ENCODE measurements at regions not wholly inside any gene's neighbourhood (a gene's known extent, or its start where the extent isn't known, plus 50 kb on each side); places are given as distances from the start of the nearest gene placed in this dataset.

- TF ChIP-seq EZH2 (IDR thresholded peaks at IDR 0.05; ENCODE audit: insufficient read depth, poor library complexity, severe bottlenecking) (no peak), EZH2phosphoT487 (IDR thresholded peaks at IDR 0.05; ENCODE audit: insufficient read depth, low read depth) (no peak)
Measured at GRCh38 chr5:163967268-163967667, 461.8 kb downstream of the MAT2B start.
